ENCODE measurements at regions not wholly inside any gene's neighbourhood (a gene's known extent, or its start where the extent isn't known, plus 50 kb on each side); places are given as distances from the start of the nearest gene placed in this dataset.

DNA sequence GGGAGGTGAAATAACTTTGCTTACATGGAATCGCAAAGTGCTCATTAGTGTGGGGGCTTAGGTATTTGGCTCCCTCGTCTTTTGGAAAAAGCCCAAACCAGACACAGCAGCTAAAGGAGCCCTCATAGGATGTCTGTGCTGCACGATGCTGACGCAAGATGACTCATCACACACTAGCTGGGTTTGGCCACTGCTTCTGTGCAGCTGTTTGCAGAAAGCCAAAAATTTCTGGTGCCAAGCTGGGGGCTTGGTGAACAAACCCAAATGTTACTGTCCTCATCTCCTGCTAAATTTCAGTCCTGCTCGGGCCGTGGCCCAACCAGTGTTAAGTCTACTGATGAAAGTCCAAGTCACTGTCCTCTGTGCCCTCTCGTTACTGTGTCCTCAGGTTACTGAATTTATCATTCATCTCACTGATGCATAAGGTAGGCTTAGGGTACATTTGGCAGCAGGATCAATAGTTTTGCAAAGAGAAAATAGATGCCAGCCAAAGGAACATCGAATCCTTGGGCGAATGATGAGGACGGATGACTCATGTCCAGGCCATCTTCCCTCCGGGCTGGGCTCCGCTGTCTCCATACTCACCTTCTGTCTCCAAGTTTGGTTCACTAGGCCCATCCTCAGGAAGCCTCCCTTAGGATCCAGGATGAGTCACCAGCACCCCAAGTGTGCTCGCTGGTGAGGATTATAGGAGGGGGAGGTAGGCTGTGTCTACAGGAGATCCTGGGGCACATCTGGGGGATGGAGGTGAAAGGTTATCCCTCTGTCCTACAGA is 177.7 kb downstream of the ADSS2 start:
- peaks cover 0 to 3% of the 10 kb centered on the region in 2 donors for H3K4me1 ChIP-seq
- H3K4me3 ChIP-seq: peak overlapping the region in 1 of 2 donors; percentile 2
- no peak for TF ChIP-seq CTCF (IDR thresholded peaks at IDR 0.05)
- H3K9me3 ChIP-seq: peaks cover 0 to 8% of the 10 kb centered on the region in 2 donors
- no peaks in the 10 kb centered on the region for H3K36me3 ChIP-seq
- H3K27ac ChIP-seq: peak overlapping the region in 1 of 2 donors; percentile 46
- intact Hi-C loops (cut with DNase I): loop anchor here (1.0 to 5.0 kb wide), 5 partner anchors 227 to 930 kb away; no protein-coding TSS in a partner anchor
- DNase-seq (ENCODE audit: low spot score in 2 of 2): peak in 1 of 2 donors; percentile 71
- no peaks in the 10 kb centered on the region for H3K27me3 ChIP-seq

GRCh38 chr1:244276646-244277045 is 175.1 kb downstream of the ADSS2 start:
- Histone ChIP-seq H3K27ac (no peak overlapping the region), H3K4me3 (no peak overlapping the region), H3K27me3 (no peaks in the 10 kb centered on the region), H3K4me1 (peaks cover 0 to 3% of the 10 kb centered on the region in 2 donors), H3K36me3 (no peaks in the 10 kb centered on the region), H3K9me3 (no peaks in the 10 kb centered on the region)
- intact Hi-C loops (cut with DNase I): no loop called here
- TF ChIP-seq CTCF (IDR thresholded peaks at IDR 0.05): no peak
- no peak for DNase-seq (ENCODE audit: low spot score in 2 of 2)

- no peak for DNase-seq (ENCODE audit: low spot score in 2 of 2)
- H3K27ac ChIP-seq: no peak overlapping the region
- no peaks in the 10 kb centered on the region for H3K36me3 ChIP-seq
- H3K9me3 ChIP-seq: no peaks in the 10 kb centered on the region
- H3K4me1 ChIP-seq: no peaks in the 10 kb centered on the region
- H3K4me3 ChIP-seq: no peak overlapping the region
- no peak for TF ChIP-seq CTCF (IDR thresholded peaks at IDR 0.05)
- intact Hi-C loops (cut with DNase I): no loop called here
- no peaks in the 10 kb centered on the region for H3K27me3 ChIP-seq
These were observed 171.5 kb downstream of the ADSS2 start for GRCh38 chr1:244280201-244280600.

GRCh38 chr1:244280859-244281258 is 170.8 kb downstream of the ADSS2 start:
- Histone ChIP-seq H3K4me1 (no peaks in the 10 kb centered on the region), H3K9me3 (no peaks in the 10 kb centered on the region), H3K4me3 (no peak overlapping the region), H3K27me3 (no peaks in the 10 kb centered on the region), H3K36me3 (no peaks in the 10 kb centered on the region), H3K27ac (no peak overlapping the region)
- intact Hi-C loops (cut with DNase I): no loop called here
- DNase-seq (ENCODE audit: low spot score in 2 of 2): no peak
- no peak for TF ChIP-seq CTCF (IDR thresholded peaks at IDR 0.05)

DNA sequence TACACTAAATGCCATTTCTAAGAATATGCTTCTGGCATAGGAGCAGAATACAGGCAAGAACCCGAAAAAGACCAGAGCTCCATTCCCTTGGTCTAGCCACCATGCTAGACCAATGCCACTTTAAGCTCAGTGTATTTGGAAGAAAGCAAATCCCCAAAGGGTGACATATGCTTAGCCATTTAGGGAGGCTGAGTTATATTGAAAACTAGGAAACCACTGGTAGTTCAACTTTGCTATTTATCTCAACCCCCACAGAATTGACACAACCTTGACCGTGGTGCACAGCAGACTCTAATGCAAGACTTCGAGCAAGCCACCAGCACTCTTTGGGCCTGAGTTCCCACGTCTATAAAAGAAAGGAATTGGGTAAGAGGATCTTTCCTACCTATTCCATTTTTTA is 167.9 kb downstream of the ADSS2 start:
- TF ChIP-seq CTCF (IDR thresholded peaks at IDR 0.05): no peak
- Histone ChIP-seq H3K27ac (no peak overlapping the region), H3K9me3 (no peaks in the 10 kb centered on the region), H3K36me3 (no peaks in the 10 kb centered on the region), H3K4me1 (no peaks in the 10 kb centered on the region), H3K4me3 (no peak overlapping the region), H3K27me3 (no peaks in the 10 kb centered on the region)
- DNase-seq (ENCODE audit: low spot score in 2 of 2): no peak
- intact Hi-C loops (cut with DNase I): no loop called here
